ENCODE measurements at regions not wholly inside any gene's neighbourhood (a gene's known extent, or its start where the extent isn't known, plus 50 kb on each side); places are given as distances from the start of the nearest gene placed in this dataset.

DNA sequence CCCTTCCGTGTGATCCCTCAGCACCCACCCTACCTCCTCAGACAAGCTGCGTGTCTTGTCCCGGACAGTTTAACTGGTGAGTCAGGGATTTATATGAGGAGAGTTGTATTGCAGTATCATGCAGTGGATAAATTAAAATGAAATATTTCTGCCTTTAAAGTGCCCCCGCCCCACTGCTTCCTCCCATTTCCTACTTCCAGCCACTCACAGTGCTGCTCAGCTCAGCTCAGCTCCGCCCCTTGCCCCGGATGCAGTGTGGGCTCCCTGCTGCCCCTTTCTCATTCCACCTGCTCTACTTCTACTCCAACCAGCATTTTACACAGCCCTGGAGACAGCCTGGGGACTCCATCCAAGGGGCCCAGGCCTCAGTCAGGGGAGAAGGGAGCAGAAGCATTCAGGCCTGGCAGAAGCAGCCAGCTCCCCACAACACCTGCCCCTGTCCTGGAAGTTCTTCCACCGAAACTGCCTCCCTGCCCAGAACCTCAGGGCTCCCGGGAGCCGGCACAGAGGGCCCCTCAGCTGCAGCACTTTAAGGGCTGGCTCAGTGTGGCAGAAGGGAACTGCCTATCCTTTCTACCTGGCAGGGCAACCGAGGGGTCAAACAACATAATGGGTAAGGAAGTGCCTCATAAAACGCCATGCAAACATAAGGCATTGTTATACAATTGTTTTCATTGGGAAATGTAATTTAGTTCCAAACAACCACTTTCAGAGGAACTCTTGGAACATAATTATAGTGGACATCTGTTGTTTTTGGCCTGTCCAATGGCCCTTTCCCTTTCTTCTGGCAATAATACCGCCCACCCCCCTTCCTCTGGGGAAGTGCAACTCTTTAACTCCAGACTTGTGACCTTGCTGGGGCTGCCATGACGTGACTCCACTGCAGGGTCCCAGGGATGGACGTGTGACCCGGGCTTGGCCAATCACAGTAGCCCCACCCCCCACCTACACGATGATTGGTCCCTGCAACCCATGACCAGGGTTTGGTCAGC is 102.3 kb downstream of the LIPG start:
- Mint-ChIP-seq H3K4me3 (no peak overlapping the region), H3K27ac (no peak overlapping the region), H3K27me3 (ENCODE audit: low read depth in 3 of 3) (peaks cover 0 to 10% (median 2%) of the 10 kb centered on the region in 3 donors)

DNA sequence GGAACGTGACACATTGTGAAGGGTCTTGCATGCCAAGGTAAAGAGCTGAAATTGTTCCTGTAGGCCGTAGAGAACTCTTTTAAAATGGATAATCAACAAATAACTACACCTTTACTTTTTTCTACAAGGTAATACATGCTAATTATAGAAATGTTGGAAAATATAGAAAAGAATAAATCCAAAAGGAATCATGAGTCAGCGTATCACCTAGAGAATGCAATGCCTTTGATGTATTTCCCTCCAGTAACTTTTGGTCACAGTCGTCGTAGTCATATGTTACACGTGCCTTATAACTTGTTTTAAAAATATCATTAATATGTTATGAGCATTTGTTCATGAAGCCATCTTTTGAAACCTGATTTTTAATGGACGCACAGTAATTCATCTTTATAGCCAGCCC is 100.6 kb downstream of the LIPG start:
- Mint-ChIP-seq H3K9me3 (no peaks in the 10 kb centered on the region), H3K27ac (no peak overlapping the region), H3K4me3 (no peak overlapping the region), H3K27me3 (ENCODE audit: low read depth in 3 of 3) (peaks cover 0 to 2% (median under 1%) of the 10 kb centered on the region in 3 donors), H3K4me1 (no peaks in the 10 kb centered on the region), H3K36me3 (no peaks in the 10 kb centered on the region)
- DNase-seq, result no peak

More for the DNA sequence above, 102.3 kb downstream of the LIPG start:
- H3K36me3 Mint-ChIP-seq, result no peaks in the 10 kb centered on the region
- no peaks in the 10 kb centered on the region for H3K9me3 Mint-ChIP-seq
- no peak for DNase-seq
- H3K4me1 Mint-ChIP-seq, result no peaks in the 10 kb centered on the region

DNA sequence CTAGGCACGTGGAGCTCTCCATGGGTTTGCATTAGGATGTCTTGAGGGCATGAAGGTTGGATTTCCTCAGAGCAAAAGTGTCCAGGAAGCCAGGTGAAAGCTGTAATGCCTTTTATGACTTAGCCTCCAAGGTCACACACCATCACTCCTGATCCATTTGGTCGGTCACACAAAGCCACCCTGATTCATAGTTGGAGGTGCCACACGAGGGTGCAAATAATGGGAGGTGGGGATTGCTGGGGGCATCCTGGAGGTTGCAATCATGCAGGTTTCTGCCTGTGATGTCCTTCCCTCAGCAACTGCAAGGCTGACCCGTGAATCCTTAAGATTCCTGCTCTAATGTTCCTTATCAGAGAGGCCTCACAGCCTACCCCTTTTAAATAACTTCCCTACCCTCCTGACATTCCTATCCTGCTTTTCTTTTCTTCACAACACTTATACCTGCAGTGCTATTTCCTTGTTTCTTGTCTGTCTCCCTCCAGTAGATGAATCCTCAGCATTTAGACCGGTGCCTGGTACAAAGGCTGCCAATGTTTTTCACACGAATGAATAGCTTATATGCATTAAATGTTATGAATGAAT is 97.1 kb downstream of the LIPG start:
- H3K4me1 Mint-ChIP-seq, result no peaks in the 10 kb centered on the region
- peaks cover 0 to 7% (median 0%) of the 10 kb centered on the region in 3 donors for H3K27me3 Mint-ChIP-seq (ENCODE audit: low read depth in 3 of 3)
- no peak overlapping the region for H3K4me3 Mint-ChIP-seq
- H3K36me3 Mint-ChIP-seq, result no peaks in the 10 kb centered on the region
- no peaks in the 10 kb centered on the region for H3K9me3 Mint-ChIP-seq
- no peak for DNase-seq
- no peak overlapping the region for H3K27ac Mint-ChIP-seq

DNA sequence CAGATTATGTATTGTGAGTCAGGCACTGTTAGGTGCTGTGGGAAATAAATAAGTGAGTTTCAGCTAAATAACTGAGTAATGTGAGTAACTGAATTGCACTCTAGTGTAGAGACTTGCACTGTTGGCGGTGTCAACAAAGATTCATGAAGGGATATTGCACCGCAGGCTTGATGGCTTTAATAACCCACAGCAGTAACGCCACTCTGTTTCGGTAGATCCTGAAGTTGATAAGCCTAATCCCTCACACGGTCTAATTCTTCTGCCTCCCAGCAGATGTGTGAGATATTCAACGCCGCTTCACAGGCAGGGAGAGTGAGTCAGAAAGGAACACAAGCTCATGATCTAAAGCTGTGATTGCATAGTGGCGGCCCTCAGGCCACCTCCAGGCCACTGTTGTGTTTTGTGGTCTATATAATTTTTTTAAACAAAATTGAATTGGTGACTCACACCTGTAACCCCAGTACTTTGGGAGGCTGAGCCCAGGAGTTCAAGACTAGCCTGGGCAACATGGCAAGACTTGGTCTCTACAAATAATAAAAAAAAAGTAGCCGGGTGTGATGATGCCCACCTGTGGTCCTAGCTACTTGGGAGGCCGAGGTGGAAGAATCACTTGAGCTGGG is 94.3 kb downstream of the LIPG start:
- Mint-ChIP-seq H3K4me3 (no peak overlapping the region), H3K36me3 (no peaks in the 10 kb centered on the region), H3K4me1 (no peaks in the 10 kb centered on the region), H3K9me3 (no peaks in the 10 kb centered on the region), H3K27ac (no peak overlapping the region), H3K27me3 (ENCODE audit: low read depth in 3 of 3) (peaks cover 0 to 12% (median 4%) of the 10 kb centered on the region in 3 donors)
- DNase-seq, result peak in 1 of 3 donors; percentile 9

DNA sequence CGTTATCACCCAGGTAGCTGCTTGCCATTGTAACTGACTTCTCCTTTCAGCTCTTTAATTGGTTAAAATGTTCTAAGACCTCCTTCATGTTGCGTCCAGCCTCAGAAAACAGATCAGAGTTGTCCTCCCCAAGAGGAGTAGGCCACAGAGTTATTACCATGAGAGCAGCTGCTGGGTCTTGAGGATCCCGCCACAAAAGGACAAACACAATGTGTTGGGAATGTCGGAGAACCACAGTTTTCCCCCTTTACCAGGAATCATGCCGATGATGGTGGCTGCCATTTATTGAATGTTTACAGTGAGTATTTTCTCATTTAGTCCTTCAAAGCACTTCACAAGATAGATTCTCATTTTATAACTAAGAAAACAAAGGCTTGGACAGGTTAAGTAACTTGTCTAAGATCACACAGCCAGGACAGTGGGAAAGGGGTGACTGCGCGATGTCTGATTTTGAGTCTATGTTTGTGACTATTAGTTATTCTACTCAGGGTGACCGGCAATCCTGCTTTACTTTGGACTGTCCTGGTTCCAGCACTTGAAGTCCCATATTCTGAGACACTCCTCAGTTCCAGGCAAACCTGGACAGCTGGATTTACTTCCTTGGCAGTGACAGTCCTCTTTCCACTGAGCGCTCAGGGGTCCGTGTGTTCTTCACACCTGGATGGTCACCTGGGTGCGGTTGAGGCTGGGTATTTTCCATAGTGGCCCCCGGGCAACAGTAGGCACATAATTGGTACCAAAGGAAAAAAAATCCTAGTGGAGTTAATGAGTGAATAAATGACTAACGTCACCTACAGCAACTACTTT is 93.6 kb downstream of the LIPG start:
- DNase-seq, result no peak
- Mint-ChIP-seq H3K36me3 (no peaks in the 10 kb centered on the region), H3K4me1 (no peaks in the 10 kb centered on the region), H3K9me3 (no peaks in the 10 kb centered on the region), H3K27me3 (ENCODE audit: low read depth in 3 of 3) (peaks cover 0 to 12% (median 4%) of the 10 kb centered on the region in 3 donors), H3K4me3 (no peak overlapping the region), H3K27ac (no peak overlapping the region)

DNA sequence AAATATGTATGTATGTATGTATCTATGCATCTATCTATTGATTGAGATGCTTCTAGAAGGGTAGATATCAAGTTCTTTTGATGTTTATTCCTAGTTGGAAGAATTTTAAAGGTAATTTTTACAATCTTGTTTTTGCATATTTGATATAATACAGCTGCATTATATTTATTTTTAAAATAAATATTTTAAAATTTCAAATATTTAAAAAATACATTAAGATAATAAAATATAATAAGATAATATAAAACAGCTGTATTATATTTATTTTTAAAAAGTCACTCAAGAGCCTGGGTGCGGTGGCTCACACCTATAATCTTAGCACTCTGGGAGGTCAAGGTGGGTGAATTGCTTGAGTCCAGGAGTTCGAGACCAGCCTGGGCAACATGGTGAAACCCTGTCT is 92.5 kb downstream of the LIPG start:
- H3K4me1 Mint-ChIP-seq, result no peaks in the 10 kb centered on the region
- no peaks in the 10 kb centered on the region for H3K36me3 Mint-ChIP-seq
- peaks cover 0 to 12% (median 4%) of the 10 kb centered on the region in 3 donors for H3K27me3 Mint-ChIP-seq (ENCODE audit: low read depth in 3 of 3)
- DNase-seq, result no peak
- no peak overlapping the region for H3K4me3 Mint-ChIP-seq
- no peak overlapping the region for H3K27ac Mint-ChIP-seq
- H3K9me3 Mint-ChIP-seq, result no peaks in the 10 kb centered on the region

DNA sequence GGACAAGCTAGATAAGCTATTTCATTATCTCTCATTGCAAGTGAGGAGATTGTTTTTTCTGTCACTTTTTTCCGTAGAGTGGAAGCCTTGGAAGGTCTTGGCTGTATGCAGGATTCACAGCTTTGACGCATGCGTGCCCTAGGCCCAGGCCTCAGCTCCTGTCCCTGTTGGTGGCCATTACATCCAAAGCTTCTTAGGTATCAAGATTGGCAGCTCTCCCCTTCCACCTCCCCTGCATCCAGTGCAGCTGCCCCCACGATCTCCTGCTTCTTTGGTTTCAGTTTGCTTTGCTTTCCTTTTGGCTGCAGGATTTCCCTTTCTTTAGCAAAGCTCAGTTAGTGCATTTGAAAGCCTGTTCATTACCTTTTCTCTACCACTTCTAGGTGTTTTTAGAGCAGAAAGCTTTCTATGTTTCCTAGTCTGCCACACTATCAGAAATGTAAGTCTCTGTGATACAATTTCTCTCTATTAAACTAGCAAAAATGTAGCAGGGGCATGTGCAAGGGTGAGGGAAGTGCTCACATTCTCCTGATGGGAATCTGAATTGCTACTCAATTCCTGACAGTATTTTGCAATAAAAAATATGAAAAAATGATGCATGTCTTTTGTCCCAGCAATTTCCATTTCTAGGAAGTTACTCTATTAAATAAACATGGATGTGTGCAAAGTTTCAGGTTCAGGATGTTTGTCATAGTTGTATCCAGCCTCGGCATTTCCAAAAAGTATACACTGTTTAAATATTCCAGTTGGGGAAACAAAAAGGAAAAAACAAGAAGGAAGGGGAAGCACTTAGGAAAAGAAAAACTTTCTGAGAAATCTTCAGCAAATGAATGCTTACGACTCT is 91.2 kb downstream of the LIPG start:
- DNase-seq, result no peak
- Mint-ChIP-seq H3K4me3 (no peak overlapping the region), H3K36me3 (no peaks in the 10 kb centered on the region), H3K4me1 (no peaks in the 10 kb centered on the region), H3K9me3 (no peaks in the 10 kb centered on the region), H3K27me3 (ENCODE audit: low read depth in 3 of 3) (peaks cover 0 to 12% (median 4%) of the 10 kb centered on the region in 3 donors), H3K27ac (no peak overlapping the region)

DNA sequence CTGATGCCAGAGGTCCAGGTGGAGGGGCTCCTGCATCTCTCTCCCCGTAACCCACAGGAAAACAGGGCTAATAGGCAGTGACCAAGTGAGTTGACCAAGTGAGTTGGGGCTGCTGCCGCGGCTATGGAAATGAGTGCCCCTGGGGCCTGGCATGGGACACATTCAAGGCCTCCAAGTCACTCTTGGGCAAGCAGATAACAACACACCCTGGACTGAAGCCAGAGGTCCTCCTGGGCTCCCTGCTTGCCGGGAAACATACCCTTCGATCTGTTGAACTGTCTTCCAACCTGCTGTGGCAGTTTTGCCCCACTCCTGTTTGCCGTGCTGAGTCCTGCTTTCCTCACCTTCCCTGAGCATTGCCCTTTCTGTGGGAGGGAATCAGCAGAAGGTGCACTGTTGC is 89.2 kb downstream of the LIPG start:
- no peaks in the 10 kb centered on the region for H3K36me3 Mint-ChIP-seq
- no peak overlapping the region for H3K27ac Mint-ChIP-seq
- peaks cover 0 to 7% (median 4%) of the 10 kb centered on the region in 3 donors for H3K27me3 Mint-ChIP-seq (ENCODE audit: low read depth in 3 of 3)
- no peaks in the 10 kb centered on the region for H3K9me3 Mint-ChIP-seq
- H3K4me1 Mint-ChIP-seq, result no peaks in the 10 kb centered on the region
- no peak for DNase-seq
- no peak overlapping the region for H3K4me3 Mint-ChIP-seq

DNA sequence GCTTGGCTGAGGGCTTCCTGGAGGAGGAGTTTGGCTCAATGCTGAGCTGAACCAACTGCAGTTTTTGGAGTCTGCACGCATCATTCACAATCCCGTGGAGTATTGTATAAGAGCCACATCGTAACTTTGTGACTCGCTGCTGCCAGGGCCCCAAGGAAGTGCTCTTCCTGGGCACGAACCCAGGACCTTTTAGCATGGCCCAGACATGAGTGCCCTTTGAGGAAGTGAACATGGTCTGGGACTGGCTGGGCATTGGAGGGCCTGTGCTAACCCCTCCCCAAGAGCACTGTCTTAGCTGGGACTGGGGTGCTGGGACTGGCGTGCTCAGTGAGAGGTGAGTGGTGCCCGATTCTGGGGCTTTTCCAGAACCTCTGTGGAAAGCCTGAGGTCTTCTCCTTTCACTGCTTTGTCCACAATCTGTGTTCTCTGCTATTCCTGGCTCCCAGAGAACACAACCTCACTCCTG is 88.6 kb downstream of the LIPG start:
- no peak for DNase-seq
- peaks cover 2 to 7% (median 4%) of the 10 kb centered on the region in 3 donors for H3K27me3 Mint-ChIP-seq (ENCODE audit: low read depth in 3 of 3)
- no peak overlapping the region for H3K4me3 Mint-ChIP-seq
- no peak overlapping the region for H3K27ac Mint-ChIP-seq
- H3K4me1 Mint-ChIP-seq, result no peaks in the 10 kb centered on the region
- no peaks in the 10 kb centered on the region for H3K9me3 Mint-ChIP-seq
- H3K36me3 Mint-ChIP-seq, result no peaks in the 10 kb centered on the region

DNA sequence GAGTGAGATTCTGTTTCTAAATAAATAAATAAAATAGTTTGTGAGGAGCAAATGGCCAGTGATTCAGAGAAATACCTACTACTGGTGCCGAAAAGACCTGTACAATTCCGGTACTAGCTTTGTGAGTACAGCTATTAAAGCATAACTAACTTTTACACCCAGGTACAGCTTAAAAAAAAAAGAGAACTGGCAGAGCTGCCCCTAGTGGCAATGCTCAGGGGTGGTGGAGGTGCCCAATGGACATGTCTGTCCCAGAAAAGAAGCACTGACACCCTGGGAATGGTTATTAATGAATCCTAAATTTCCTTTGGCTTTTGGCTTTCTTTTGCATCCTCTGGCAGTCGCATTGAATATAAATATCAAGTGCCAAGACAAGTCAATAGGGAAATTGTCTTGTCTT is 87.0 kb downstream of the LIPG start:
- no peaks in the 10 kb centered on the region for H3K36me3 Mint-ChIP-seq
- DNase-seq, result no peak
- no peaks in the 10 kb centered on the region for H3K4me1 Mint-ChIP-seq
- no peak overlapping the region for H3K4me3 Mint-ChIP-seq
- peaks cover 4 to 7% (median 4%) of the 10 kb centered on the region in 3 donors for H3K27me3 Mint-ChIP-seq (ENCODE audit: low read depth in 3 of 3)
- no peaks in the 10 kb centered on the region for H3K9me3 Mint-ChIP-seq
- H3K27ac Mint-ChIP-seq, result no peak overlapping the region
